ENCODE measurements at regions not wholly inside any gene's neighbourhood (a gene's known extent, or its start where the extent isn't known, plus 50 kb on each side); places are given as distances from the start of the nearest gene placed in this dataset.

DNA sequence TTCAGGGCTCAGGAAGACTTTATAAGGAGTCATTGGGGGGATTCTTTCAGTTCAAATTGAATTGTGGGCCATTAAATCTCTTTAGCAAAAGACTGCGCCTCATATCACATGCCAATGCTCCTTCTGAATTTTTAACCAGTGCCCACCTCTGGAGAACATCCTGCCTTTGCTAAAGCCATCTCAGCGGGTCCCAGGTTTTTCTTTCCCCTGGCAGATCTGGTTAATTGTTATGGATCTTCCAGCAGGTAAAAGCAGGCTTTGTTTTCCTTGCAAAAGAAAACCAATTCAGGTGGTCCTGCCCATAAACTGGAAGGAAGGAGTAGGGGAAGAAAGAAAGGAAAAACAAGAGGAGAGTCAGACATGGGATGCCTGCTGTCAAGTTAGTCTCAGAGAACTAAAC is 298.2 kb downstream of the LRFN2 start:
- TF ChIP-seq, protein P1, sequence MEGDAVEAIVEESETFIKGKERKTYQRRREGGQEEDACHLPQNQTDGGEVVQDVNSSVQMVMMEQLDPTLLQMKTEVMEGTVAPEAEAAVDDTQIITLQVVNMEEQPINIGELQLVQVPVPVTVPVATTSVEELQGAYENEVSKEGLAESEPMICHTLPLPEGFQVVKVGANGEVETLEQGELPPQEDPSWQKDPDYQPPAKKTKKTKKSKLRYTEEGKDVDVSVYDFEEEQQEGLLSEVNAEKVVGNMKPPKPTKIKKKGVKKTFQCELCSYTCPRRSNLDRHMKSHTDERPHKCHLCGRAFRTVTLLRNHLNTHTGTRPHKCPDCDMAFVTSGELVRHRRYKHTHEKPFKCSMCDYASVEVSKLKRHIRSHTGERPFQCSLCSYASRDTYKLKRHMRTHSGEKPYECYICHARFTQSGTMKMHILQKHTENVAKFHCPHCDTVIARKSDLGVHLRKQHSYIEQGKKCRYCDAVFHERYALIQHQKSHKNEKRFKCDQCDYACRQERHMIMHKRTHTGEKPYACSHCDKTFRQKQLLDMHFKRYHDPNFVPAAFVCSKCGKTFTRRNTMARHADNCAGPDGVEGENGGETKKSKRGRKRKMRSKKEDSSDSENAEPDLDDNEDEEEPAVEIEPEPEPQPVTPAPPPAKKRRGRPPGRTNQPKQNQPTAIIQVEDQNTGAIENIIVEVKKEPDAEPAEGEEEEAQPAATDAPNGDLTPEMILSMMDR (IDR thresholded peaks at IDR 0.05), result no peak
- TF ChIP-seq POLR2A (IDR thresholded peaks at IDR 0.05), result no peak
